ENCODE measurements at regions not wholly inside any gene's neighbourhood (a gene's known extent, or its start where the extent isn't known, plus 50 kb on each side); places are given as distances from the start of the nearest gene placed in this dataset.

DNA sequence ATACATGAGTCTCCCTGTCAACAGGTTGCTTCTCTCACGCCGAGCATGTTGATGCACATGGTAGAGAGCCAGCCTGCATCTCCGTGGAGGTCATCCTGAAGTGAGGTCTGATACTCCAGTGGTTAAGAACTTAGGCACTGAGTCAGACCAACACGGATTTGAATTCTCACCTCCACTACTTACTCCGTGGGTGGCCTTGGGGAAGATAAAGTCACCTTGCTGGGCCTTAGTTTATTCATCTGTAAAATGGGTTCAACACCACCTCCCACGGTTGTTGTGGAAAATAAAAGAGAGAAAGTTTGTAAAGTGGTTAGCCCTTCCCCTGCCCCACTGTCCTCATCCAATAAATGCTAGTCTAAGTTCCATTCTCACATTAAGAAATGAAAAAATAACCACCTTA is 408.9 kb downstream of the MED13L start:
- no peaks in the 10 kb centered on the region for H3K9me2 ChIP-seq
- no peak overlapping the region for H2AFZ ChIP-seq (ENCODE audit: low read depth)
- no peak for DNase-seq
- H3K4me1 ChIP-seq (ENCODE audit: control insufficient read depth in 1 of 2, insufficient read depth in 2 of 2, low read depth in 1 of 2, low read length in 1 of 2) = peaks cover 0 to 11% of the 10 kb centered on the region in 2 experiments; a peak in 1 of 4 replicates
- ChIA-PET POLR2A (no interaction called here), CTCF (interaction anchor here (0.9 kb wide), 1 partner anchor 128 kb away, joined by 3 read pairs; no protein-coding TSS in a partner anchor)
- no peaks in the 10 kb centered on the region for H3K27me3 ChIP-seq (ENCODE audit: insufficient read depth)
- no peaks in the 10 kb centered on the region for H4K20me1 ChIP-seq (ENCODE audit: insufficient read depth)
- H3K4me2 ChIP-seq = no peak overlapping the region
- H3K9me3 ChIP-seq = no peaks in the 10 kb centered on the region
- H3K36me3 ChIP-seq (replicated peaks in 1 of 2; ENCODE audit: control insufficient read depth in 1 of 2, insufficient read depth in 2 of 2, low read length in 1 of 2) = no peaks in the 10 kb centered on the region
- no peak overlapping the region for H3K4me3 ChIP-seq (ENCODE audit: low read depth in 2 of 2, low read length in 1 of 2)
- no peak overlapping the region for H3K27ac ChIP-seq (ENCODE audit: low read depth in 2 of 2, low read length in 1 of 2)
- TF ChIP-seq, protein P1, sequence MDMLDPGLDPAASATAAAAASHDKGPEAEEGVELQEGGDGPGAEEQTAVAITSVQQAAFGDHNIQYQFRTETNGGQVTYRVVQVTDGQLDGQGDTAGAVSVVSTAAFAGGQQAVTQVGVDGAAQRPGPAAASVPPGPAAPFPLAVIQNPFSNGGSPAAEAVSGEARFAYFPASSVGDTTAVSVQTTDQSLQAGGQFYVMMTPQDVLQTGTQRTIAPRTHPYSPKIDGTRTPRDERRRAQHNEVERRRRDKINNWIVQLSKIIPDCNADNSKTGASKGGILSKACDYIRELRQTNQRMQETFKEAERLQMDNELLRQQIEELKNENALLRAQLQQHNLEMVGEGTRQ (IDR thresholded peaks at IDR 0.05; ENCODE audit: borderline replicate concordance, low read depth, low read length) = no peak
- no peak for TF ChIP-seq RXRA (IDR thresholded peaks at IDR 0.05; ENCODE audit: borderline replicate concordance, low read depth)
- TF ChIP-seq, protein P2, sequence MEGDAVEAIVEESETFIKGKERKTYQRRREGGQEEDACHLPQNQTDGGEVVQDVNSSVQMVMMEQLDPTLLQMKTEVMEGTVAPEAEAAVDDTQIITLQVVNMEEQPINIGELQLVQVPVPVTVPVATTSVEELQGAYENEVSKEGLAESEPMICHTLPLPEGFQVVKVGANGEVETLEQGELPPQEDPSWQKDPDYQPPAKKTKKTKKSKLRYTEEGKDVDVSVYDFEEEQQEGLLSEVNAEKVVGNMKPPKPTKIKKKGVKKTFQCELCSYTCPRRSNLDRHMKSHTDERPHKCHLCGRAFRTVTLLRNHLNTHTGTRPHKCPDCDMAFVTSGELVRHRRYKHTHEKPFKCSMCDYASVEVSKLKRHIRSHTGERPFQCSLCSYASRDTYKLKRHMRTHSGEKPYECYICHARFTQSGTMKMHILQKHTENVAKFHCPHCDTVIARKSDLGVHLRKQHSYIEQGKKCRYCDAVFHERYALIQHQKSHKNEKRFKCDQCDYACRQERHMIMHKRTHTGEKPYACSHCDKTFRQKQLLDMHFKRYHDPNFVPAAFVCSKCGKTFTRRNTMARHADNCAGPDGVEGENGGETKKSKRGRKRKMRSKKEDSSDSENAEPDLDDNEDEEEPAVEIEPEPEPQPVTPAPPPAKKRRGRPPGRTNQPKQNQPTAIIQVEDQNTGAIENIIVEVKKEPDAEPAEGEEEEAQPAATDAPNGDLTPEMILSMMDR (IDR thresholded peaks at IDR 0.05) = no peak
- no peak for TF ChIP-seq GABPA (IDR thresholded peaks at IDR 0.05; ENCODE audit: low read depth)
- TF ChIP-seq, protein P3, sequence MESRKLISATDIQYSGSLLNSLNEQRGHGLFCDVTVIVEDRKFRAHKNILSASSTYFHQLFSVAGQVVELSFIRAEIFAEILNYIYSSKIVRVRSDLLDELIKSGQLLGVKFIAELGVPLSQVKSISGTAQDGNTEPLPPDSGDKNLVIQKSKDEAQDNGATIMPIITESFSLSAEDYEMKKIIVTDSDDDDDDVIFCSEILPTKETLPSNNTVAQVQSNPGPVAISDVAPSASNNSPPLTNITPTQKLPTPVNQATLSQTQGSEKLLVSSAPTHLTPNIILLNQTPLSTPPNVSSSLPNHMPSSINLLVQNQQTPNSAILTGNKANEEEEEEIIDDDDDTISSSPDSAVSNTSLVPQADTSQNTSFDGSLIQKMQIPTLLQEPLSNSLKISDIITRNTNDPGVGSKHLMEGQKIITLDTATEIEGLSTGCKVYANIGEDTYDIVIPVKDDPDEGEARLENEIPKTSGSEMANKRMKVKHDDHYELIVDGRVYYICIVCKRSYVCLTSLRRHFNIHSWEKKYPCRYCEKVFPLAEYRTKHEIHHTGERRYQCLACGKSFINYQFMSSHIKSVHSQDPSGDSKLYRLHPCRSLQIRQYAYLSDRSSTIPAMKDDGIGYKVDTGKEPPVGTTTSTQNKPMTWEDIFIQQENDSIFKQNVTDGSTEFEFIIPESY (IDR thresholded peaks at IDR 0.05; ENCODE audit: borderline replicate concordance, low read depth) = no peak
- no peak for TF ChIP-seq CHD2 (IDR thresholded peaks at IDR 0.05; ENCODE audit: low read length, partially characterized antibody)
- TF ChIP-seq YY1 (IDR thresholded peaks at IDR 0.05; ENCODE audit: low read depth) = no peak
- TF ChIP-seq TEAD4 (IDR thresholded peaks at IDR 0.05; ENCODE audit: borderline replicate concordance, insufficient read depth) = no peak
- no peak overlapping the region for H3K9ac ChIP-seq
- H3K79me2 ChIP-seq (ENCODE audit: insufficient read depth) = no peaks in the 10 kb centered on the region
- 47% methylated on average over 5 of the region's 6 CpGs for WGBS (ENCODE audit: low lambda C conversion rate)
- no peaks in the 10 kb centered on the region for H3F3A ChIP-seq (replicated peaks; ENCODE audit: insufficient read depth)

DNA sequence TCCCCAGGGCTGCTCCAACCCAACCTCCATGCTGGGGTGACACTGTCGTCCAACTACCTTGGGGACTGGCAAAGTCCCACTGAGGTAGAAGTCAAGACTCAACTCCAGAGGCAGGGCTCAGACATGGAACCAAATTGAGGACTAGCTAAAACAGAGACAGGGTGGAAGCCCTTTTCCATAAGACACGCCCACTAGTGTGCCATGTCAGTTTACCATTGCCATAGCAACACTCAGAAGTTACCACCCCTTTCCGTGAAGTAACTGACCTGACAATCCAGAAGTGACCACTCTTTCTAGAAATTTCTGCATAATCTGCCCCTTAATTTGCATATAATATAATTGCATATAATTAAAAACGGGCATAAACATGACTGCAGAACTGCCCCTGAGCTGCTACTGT is 409.6 kb downstream of the MED13L start:
- Histone ChIP-seq H3K27me3 (ENCODE audit: insufficient read depth) (no peaks in the 10 kb centered on the region), H3K36me3 (replicated peaks in 1 of 2; ENCODE audit: control insufficient read depth in 1 of 2, insufficient read depth in 2 of 2, low read length in 1 of 2) (no peaks in the 10 kb centered on the region), H3F3A (replicated peaks; ENCODE audit: insufficient read depth) (no peaks in the 10 kb centered on the region), H2AFZ (ENCODE audit: low read depth) (no peak overlapping the region), H3K9me2 (no peaks in the 10 kb centered on the region), H3K9ac (no peak overlapping the region), H3K9me3 (no peaks in the 10 kb centered on the region), H4K20me1 (ENCODE audit: insufficient read depth) (no peaks in the 10 kb centered on the region), H3K79me2 (ENCODE audit: insufficient read depth) (no peaks in the 10 kb centered on the region), H3K4me1 (ENCODE audit: control insufficient read depth in 1 of 2, insufficient read depth in 2 of 2, low read depth in 1 of 2, low read length in 1 of 2) (peaks cover 0 to 11% of the 10 kb centered on the region in 2 experiments; a peak in 1 of 4 replicates), H3K4me3 (ENCODE audit: low read depth in 2 of 2, low read length in 1 of 2) (no peak overlapping the region), H3K27ac (ENCODE audit: low read depth in 2 of 2, low read length in 1 of 2) (no peak overlapping the region), H3K4me2 (no peak overlapping the region)
- 45% methylated on average over 4 of the region's 4 CpGs for WGBS (ENCODE audit: low lambda C conversion rate)
- CTCF ChIA-PET = interaction anchor here (0.9 to 1.4 kb wide), 3 partner anchors 24 to 48 kb away, joined by 3 to 5 read pairs (median 4); no protein-coding TSS in a partner anchor
- DNase-seq = no peak
- TF ChIP-seq SIN3A (IDR thresholded peaks at IDR 0.05; ENCODE audit: borderline replicate concordance, low read depth, low read length) = no peak
- POLR2A ChIA-PET = no interaction called here

Measured in SK-N-SH (cell line).